ENCODE measurements at regions not wholly inside any gene's neighbourhood (a gene's known extent, or its start where the extent isn't known, plus 50 kb on each side); places are given as distances from the start of the nearest gene placed in this dataset.

DNA sequence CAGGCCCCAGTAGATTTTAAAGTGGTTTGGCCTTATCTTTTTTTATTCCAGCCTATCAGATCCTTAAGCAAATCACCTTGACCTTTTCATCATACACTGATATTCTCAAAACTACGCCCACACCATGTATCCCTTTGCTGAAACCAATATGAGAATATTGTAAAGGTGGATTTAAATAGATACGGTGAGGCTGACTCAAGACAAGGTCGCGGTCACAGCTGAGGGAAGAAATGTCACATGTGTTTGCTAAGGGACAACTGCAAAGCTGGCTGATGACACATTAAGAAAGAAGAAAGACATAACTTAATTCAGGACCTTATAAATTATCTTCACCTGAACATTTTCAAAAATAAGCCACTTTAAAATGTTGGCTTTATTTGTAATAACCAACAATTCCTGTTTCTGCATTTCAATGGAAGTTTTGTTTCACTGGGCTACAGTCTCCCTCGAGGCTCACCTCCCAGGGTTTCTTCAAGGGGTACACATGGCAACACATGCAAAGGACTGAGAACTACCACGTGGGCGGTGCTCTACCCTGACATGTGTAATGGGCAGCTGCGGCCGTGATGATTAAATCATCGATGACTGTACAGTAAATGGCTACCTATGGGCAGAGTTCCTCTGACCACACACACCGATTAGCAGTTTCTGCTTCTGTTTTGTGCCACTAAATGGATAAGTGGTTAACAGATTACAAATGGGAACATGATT lies 189.5 kb downstream of the SIPA1L2 start:
- intact Hi-C loops (cut with DNase I; ENCODE audit: low total_unique reads) = no loop called here
- Histone ChIP-seq H3K4me1 (peaks cover 0 to 8% (median 2%) of the 10 kb centered on the region in 4 donors), H3K4me3 (no peak overlapping the region), H3K36me3 (peaks cover 0 to 35% (median 14%) of the 10 kb centered on the region in 3 donors), H3K27ac (no peak overlapping the region), H3K27me3 (no peaks in the 10 kb centered on the region), H3K9me3 (no peaks in the 10 kb centered on the region)
- TF ChIP-seq, protein P1, sequence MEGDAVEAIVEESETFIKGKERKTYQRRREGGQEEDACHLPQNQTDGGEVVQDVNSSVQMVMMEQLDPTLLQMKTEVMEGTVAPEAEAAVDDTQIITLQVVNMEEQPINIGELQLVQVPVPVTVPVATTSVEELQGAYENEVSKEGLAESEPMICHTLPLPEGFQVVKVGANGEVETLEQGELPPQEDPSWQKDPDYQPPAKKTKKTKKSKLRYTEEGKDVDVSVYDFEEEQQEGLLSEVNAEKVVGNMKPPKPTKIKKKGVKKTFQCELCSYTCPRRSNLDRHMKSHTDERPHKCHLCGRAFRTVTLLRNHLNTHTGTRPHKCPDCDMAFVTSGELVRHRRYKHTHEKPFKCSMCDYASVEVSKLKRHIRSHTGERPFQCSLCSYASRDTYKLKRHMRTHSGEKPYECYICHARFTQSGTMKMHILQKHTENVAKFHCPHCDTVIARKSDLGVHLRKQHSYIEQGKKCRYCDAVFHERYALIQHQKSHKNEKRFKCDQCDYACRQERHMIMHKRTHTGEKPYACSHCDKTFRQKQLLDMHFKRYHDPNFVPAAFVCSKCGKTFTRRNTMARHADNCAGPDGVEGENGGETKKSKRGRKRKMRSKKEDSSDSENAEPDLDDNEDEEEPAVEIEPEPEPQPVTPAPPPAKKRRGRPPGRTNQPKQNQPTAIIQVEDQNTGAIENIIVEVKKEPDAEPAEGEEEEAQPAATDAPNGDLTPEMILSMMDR (IDR thresholded peaks at IDR 0.05) = no peak
- no peak for DNase-seq

DNA sequence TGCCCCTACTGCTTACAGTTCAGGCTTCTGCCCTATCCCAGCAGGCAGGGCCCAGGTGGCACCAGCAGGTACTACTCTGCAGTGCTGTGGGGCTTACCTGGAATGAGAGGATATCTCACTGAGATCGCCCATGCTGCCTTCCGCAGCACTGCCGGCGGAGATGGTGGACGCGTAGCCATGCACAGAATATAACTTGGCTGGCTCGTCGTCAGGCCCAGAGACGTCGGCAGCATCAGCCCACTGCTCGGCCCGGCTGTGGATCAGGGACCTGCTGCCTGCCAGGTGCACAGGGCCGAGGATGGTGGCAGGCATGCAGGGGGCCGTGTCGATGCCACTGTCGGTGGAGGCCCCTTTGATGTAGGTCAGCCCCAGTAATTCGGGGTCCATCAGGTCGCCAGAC lies 190.9 kb downstream of the SIPA1L2 start:
- H3K9me3 ChIP-seq = no peaks in the 10 kb centered on the region
- peaks cover 0 to 31% (median 13%) of the 10 kb centered on the region in 3 donors for H3K36me3 ChIP-seq
- intact Hi-C loops (cut with DNase I; ENCODE audit: low total_unique reads) = no loop called here
- no peak overlapping the region for H3K4me3 ChIP-seq
- TF ChIP-seq, protein P1 (IDR thresholded peaks at IDR 0.05) = no peak
- peaks cover 0 to 12% (median 2%) of the 10 kb centered on the region in 4 donors for H3K4me1 ChIP-seq
- H3K27ac ChIP-seq = no peak overlapping the region
- no peaks in the 10 kb centered on the region for H3K27me3 ChIP-seq
- no peak for DNase-seq

DNA sequence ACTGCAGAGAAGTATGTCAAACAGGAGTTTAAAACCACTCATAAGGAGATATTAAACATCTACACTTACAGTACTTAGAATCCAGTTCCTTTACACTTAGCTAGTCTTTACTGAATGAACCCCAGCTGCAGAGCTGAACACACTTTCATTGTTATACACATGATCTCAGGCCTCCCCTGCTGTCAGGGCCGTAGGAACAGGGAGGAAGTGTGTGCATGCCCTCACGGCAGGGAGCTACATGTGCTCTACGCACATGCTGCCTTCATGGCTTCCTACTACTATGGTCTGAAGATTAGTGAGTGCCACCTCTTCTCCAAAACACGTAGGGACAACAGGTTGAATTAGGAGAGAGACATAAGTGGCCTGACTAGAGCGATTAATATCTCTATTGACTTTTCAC lies 191.5 kb downstream of the SIPA1L2 start:
- Histone ChIP-seq H3K4me1 (peaks cover 0 to 12% (median 2%) of the 10 kb centered on the region in 4 donors), H3K4me3 (no peak overlapping the region), H3K36me3 (peaks cover 0 to 31% (median 13%) of the 10 kb centered on the region in 3 donors), H3K27ac (no peak overlapping the region), H3K9me3 (no peaks in the 10 kb centered on the region), H3K27me3 (no peaks in the 10 kb centered on the region)
- intact Hi-C loops (cut with DNase I; ENCODE audit: low total_unique reads) = no loop called here
- TF ChIP-seq, protein P1 (IDR thresholded peaks at IDR 0.05) = no peak
- no peak for DNase-seq

DNA sequence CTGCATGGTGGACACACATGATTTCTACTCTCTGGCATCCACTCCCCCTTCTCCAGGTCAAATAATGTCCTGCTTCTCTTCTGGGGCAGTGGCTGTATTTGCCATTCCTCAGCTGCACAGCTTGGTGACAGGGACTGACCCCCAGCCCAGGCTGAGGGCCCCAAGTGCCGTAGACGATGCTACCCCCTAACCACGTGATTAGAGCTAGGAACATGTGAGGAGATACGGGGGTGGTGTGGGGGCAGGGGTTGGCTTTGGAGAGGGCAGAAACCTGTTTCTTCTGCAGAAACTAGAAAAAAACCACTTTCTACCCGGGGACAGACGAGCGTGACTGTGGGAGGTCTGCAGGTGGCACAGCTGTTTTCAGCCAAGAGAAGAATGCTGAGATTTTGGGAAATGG lies 192.4 kb downstream of the SIPA1L2 start:
- H3K4me1 ChIP-seq = peaks cover 0 to 12% (median 2%) of the 10 kb centered on the region in 4 donors
- no peak overlapping the region for H3K27ac ChIP-seq
- intact Hi-C loops (cut with DNase I; ENCODE audit: low total_unique reads) = no loop called here
- no peaks in the 10 kb centered on the region for H3K27me3 ChIP-seq
- no peaks in the 10 kb centered on the region for H3K9me3 ChIP-seq
- no peak for DNase-seq
- H3K4me3 ChIP-seq = no peak overlapping the region
- TF ChIP-seq, protein P1 (IDR thresholded peaks at IDR 0.05) = no peak
- peaks cover 0 to 31% (median 13%) of the 10 kb centered on the region in 3 donors for H3K36me3 ChIP-seq

DNA sequence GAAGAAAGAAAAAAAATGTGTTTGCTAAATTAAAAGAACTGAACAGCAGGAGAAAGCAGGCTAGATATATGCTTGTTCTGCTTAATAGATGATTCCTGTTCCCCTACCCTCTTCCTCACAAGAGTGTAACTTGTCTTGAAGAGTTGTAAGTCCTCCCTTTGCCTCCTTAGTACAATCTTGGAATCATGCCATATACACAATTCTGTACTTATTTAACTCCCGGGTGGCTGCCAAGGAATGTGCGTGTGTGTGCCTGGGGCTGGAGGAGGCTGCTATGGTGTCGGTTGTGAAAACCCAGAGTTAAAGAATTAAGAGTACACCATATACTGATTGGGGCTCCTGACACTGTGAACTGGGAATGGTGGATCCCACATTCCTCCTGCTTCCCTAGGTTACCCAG lies 194.2 kb downstream of the SIPA1L2 start:
- Histone ChIP-seq H3K4me1 (peaks cover 0 to 15% (median 2%) of the 10 kb centered on the region in 4 donors), H3K27ac (no peak overlapping the region), H3K9me3 (no peaks in the 10 kb centered on the region), H3K4me3 (no peak overlapping the region), H3K27me3 (peaks cover 0 to under 1% of the 10 kb centered on the region in 2 donors), H3K36me3 (peaks cover 0 to 17% (median 4%) of the 10 kb centered on the region in 3 donors)
- TF ChIP-seq, protein P1 (IDR thresholded peaks at IDR 0.05) = no peak
- intact Hi-C loops (cut with DNase I; ENCODE audit: low total_unique reads) = no loop called here
- no peak for DNase-seq

Data from tibial artery (tissue), 4 donors.